GM19395 (cell line): ENCODE measurements at regions not wholly inside any gene's neighbourhood (a gene's known extent, or its start where the extent isn't known, plus 50 kb on each side); places are given as distances from the start of the nearest gene placed in this dataset.
"Not testable (repeated sequence)": the region's sequence is repeated elsewhere in the genome, so short reads cannot be mapped to it uniquely, and the experiment has no call there.

ENCODE experiments used
- ATAC-seq: cut with Tn5 transposase; IDR thresholded peaks from one replicate; pipeline ENCODE4 v1.9.1; 2021; ENCODE audit warnings: mild to moderate bottlenecking, moderate library complexity; ENCODE audit not compliant: unreplicated experiment

DNA sequence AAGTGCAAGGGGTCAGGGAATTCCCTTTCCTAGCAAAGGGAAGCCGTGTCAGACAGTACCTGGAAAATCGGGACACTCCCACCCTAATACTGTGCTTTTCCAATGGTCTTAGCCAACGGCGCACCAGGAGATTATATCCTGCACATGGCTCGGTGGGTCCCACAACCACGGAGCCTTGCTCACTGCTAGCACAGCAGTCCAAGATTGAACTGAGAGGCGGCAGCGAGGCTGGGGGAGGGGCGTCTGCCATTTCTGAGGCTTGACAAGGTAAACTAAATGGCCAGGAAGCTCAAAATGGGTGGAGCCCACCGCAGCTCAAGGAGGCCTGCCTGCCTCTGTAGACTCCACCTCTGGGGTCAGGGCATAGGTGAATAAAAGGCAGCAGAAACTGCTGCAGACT, 76.5 kb upstream of the LINC00632 start:
- not testable (repeated sequence) for ATAC-seq

- ATAC-seq: no peak
Measured at GRCh38 chrX:140608111-140608510, 101.4 kb upstream of the LINC00632 start.

- ATAC-seq: no peak
Measured at GRCh38 chrX:140602140-140602539, 97.3 kb upstream of the SOX3 start.

GRCh38 chrX:140599851-140600250, 95.0 kb upstream of the SOX3 start:
- no peak for ATAC-seq

DNA sequence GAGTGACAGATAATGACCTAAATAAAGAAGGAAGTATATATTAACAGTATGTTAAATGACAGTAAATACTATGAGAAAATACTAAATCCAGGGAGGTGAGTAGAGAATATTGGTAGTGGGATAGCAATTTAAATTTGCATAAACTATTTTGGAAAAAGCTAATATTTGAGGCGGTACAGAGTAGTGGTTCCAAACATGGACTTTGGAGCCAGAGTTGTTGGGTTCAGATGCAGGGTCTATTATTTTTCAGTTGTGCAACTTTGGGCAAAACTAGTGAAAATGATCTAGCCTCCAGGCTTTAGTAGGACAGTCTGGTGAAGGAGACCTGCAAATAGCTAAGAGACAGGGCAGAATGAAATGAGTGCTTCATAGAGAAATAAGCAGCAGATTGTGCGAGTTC, 84.8 kb upstream of the SOX3 start:
- ATAC-seq: no peak

DNA sequence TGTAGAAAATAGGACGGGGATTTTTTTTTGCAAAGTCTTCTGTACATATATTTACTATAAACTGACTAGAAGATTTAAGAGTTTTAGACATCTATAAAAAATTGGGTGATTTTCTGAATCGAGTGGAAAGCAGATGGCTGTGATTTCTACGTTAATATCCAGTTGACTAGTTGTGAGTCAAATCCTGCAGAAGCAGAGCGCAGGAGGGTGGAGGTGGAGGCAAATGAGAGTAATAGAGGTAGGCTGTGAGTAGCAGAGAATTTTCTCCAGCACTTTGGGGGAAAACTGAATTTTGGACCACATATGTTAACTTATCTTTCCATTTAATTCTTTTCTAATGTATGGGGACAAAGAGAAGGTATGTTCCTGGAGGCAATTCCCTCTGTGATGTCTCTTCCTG, 82.1 kb upstream of the SOX3 start:
- ATAC-seq: no peak

GRCh38 chrX:140580478-140580877, 75.6 kb upstream of the SOX3 start:
- no peak for ATAC-seq

- peak; percentile 99 for ATAC-seq
Measured at GRCh38 chrX:140572724-140573123, 67.9 kb upstream of the SOX3 start.

GRCh38 chrX:140563893-140564292, 59.0 kb upstream of the SOX3 start:
- ATAC-seq: no peak
